Sigmoid colon (tissue), 4 donors: ENCODE measurements at regions not wholly inside any gene's neighbourhood (a gene's known extent, or its start where the extent isn't known, plus 50 kb on each side); places are given as distances from the start of the nearest gene placed in this dataset.

Source experiments
- CTCF ChIP-seq, 4 experiments: fragments of 450-650 bp in 3 of 4; fragments of 200-600 bp in 1 of 4; IDR thresholded peaks; one replicate each; pipeline ENCODE4 v1.5.1; 2016 to 2019; ENCODE audit warnings: antibody characterized with exemption in 4 of 4, mild to moderate bottlenecking in 3 of 4, moderate library complexity in 2 of 4
- EP300 ChIP-seq, 4 donors: sonication (generic); formaldehyde crosslinking; IDR thresholded peaks; one replicate each; pipeline ENCODE4 v1.6.1; 2017; ENCODE audit warnings: antibody characterized with exemption in 4 of 4
- POLR2A ChIP-seq, 2 donors: fragments of 450-650 bp; IDR thresholded peaks; one replicate each; pipeline ENCODE4 v1.6.1; 2016; ENCODE audit warnings: antibody characterized with exemption in 2 of 2, mild to moderate bottlenecking in 2 of 2, moderate library complexity in 2 of 2
- POLR2AphosphoS5 ChIP-seq, 4 donors: sonication (generic); formaldehyde crosslinking; IDR thresholded peaks; one replicate each; pipeline ENCODE4 v1.6.1; 2017; ENCODE audit warnings: antibody characterized with exemption in 4 of 4

- TF ChIP-seq CTCF (IDR thresholded peaks at IDR 0.05) (no peak), POLR2AphosphoS5 (IDR thresholded peaks at IDR 0.05) (no peak), POLR2A (IDR thresholded peaks at IDR 0.05) (no peak), EP300 (IDR thresholded peaks at IDR 0.05) (no peak)
These were observed 531.8 kb downstream of the XYLT1 start for GRCh38 chr16:16938980-16939379.
